ENCODE measurements at regions not wholly inside any gene's neighbourhood (a gene's known extent, or its start where the extent isn't known, plus 50 kb on each side); places are given as distances from the start of the nearest gene placed in this dataset.

GRCh38 chr2:16615246-16615645 is 50.4 kb downstream of the CYRIA start:
- Mint-ChIP-seq H3K4me1 (peaks cover 0 to 6% of the 10 kb centered on the region in 2 experiments; a peak in 1 of 4 replicates), H3K4me3 (no peak overlapping the region), H3K36me3 (ENCODE audit: insufficient read depth in 1 of 3, low read depth in 3 of 3) (peaks cover 0 to 2% (median 0%) of the 10 kb centered on the region in 3 experiments; a peak in 1 of 7 replicates), H3K9me3 (no peaks in the 10 kb centered on the region; a peak in 1 of 5 replicates), H3K27me3 (ENCODE audit: low read depth) (no peaks in the 10 kb centered on the region), H3K27ac (no peak overlapping the region)
- no peak overlapping the region for H3T11ph ChIP-seq (ENCODE audit: low read length)
- H2BK120ac ChIP-seq (ENCODE audit: low read depth, low read length, poor library complexity, severe bottlenecking), result no peak overlapping the region
- H4K20me1 ChIP-seq (ENCODE audit: control insufficient read depth, insufficient read depth, insufficient read length), result no peaks in the 10 kb centered on the region
- no peaks in the 10 kb centered on the region for H3K27me3 ChIP-seq (ENCODE audit: insufficient read depth, low read length)
- no peak overlapping the region for H3K27ac ChIP-seq (ENCODE audit: insufficient read length, low read depth, low read length)
- no peak overlapping the region for H3K23ac ChIP-seq (ENCODE audit: insufficient read length, low read depth, low read length)
- no peaks in the 10 kb centered on the region for H3K79me1 ChIP-seq (ENCODE audit: insufficient read depth, low read depth, low read length, poor library complexity, severe bottlenecking)
- no peak for DNase-seq
- H2AFZ ChIP-seq (ENCODE audit: low read length), result no peak overlapping the region
- H3K9me3 ChIP-seq (ENCODE audit: control insufficient read depth, low read depth, low read length), result no peaks in the 10 kb centered on the region
- no peak overlapping the region for H3K56ac ChIP-seq (ENCODE audit: insufficient read length, low read depth, low read length)
- H3K79me2 ChIP-seq (ENCODE audit: insufficient read depth, low read length), result no peaks in the 10 kb centered on the region
- no peak overlapping the region for H3K14ac ChIP-seq (ENCODE audit: insufficient read depth, low read length)
- H3K4ac ChIP-seq (ENCODE audit: low read depth, low read length), result no peak overlapping the region
- no peak for TF ChIP-seq CTCF (conservative IDR thresholded peaks at IDR 0.05)
- H4K91ac ChIP-seq (ENCODE audit: insufficient read length, low read depth, low read length), result no peak overlapping the region
- no peak overlapping the region for H2BK5ac ChIP-seq (ENCODE audit: insufficient read length, low read length)
- no peak overlapping the region for H3K4me2 ChIP-seq (ENCODE audit: insufficient read depth, insufficient read length, low read length)
- no CpG with 5 or more reads among the region's 3 CpGs for WGBS (ENCODE audit: extremely low coverage, insufficient read length, low lambda C conversion rate)
- H3K18ac ChIP-seq (ENCODE audit: insufficient read length, low read depth, low read length), result no peak overlapping the region
- no peak overlapping the region for H2BK12ac ChIP-seq (ENCODE audit: insufficient read length, low read depth, low read length)
- no peak overlapping the region for H2BK15ac ChIP-seq (ENCODE audit: low read depth, low read length)
- no peak overlapping the region for H3K9ac ChIP-seq (ENCODE audit: extremely low read depth, insufficient read length, low read length)
- no peak overlapping the region for H4K5ac ChIP-seq (ENCODE audit: insufficient read length, low read depth, low read length)
- H2BK20ac ChIP-seq (ENCODE audit: low read depth, low read length, poor library complexity, severe bottlenecking), result no peak overlapping the region
- no peaks in the 10 kb centered on the region for H3K4me1 ChIP-seq (ENCODE audit: insufficient read depth, low read length)
- H2AK5ac ChIP-seq (ENCODE audit: insufficient read length, low read length), result no peak overlapping the region
- no peak overlapping the region for H4K8ac ChIP-seq (replicated peaks; ENCODE audit: insufficient read length, low read depth, low read length)
- no peaks in the 10 kb centered on the region for H3K23me2 ChIP-seq (ENCODE audit: insufficient read length, low read depth, low read length, poor library complexity, severe bottlenecking)

All from H9 (cell line).